Omental fat pad (tissue), 3 donors: ENCODE measurements at regions not wholly inside any gene's neighbourhood (a gene's known extent, or its start where the extent isn't known, plus 50 kb on each side); places are given as distances from the start of the nearest gene placed in this dataset.
"Not testable (repeated sequence)": the region's sequence is repeated elsewhere in the genome, so short reads cannot be mapped to it uniquely, and the experiment has no call there.

Experiments
- ATAC-seq: fragments of 150-250 bp; one replicate; pipeline ENCODE4 v1.9.1; 2016; ENCODE audit warnings: mild to moderate bottlenecking, moderate library complexity; ENCODE audit not compliant: low FRiP score
- DNase-seq: peaks from one replicate; pipeline ENCODE4 v3.0.0-alpha.2; 2019; ENCODE audit warnings: low spot score
- CTCF ChIP-seq, 3 donors: fragments of 450-650 bp; IDR thresholded peaks; one replicate each; pipeline ENCODE4 v1.5.1; 2016 to 2017; ENCODE audit warnings: antibody characterized with exemption in 3 of 3, mild to moderate bottlenecking in 3 of 3, moderate library complexity in 2 of 3

- no peak for ATAC-seq
- DNase-seq, result no peak
- TF ChIP-seq CTCF (IDR thresholded peaks at IDR 0.05), result no peak
Measured at GRCh38 chr3:5579946-5580345, 392.4 kb downstream of the EDEM1 start.

DNA sequence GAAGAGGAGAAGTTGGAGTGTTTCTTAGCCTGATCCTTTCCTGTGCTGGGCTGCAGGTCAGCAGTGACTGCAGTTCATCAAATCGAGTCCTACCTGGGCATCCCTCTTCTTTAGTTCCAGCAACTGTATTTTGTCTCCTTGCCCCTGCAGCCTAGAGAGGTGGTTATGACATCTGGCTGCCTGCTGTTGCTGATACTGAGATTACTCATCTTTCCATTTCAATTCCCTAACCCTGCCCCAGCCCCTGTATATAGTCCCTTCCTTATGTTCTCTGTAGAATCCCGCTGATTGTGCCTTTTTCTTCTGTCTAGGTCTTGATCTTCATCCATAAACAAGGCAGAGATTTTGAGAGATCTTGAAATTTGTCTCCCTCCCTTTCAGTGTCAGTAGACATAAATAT lies 393.3 kb downstream of the EDEM1 start:
- DNase-seq, result no peak
- no peak for ATAC-seq
- no peak for TF ChIP-seq CTCF (IDR thresholded peaks at IDR 0.05)

DNA sequence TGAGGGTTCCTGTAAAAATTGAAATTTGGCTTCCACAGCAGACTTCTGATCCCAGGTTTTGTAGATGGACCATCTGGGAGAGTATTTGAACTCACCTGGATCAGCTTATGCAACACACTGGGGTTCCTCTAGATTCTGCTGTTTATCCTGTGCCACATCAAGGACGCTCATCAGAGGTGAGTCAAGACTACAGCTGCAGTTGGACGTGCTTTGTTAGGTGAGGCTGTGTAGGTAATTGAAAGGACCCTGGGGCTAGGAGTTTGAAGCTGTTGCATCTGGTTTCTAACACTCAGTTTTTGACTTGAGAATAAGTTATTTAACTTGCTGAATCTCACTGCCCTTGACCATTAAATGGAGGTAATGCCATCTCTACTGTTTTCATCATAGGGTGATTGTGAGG lies 394.2 kb downstream of the EDEM1 start:
- DNase-seq (no peak), ATAC-seq (no peak)
- no peak for TF ChIP-seq CTCF (IDR thresholded peaks at IDR 0.05)

GRCh38 chr3:5583920-5584319 lies 396.4 kb downstream of the EDEM1 start:
- DNase-seq, result no peak
- no peak for ATAC-seq
- TF ChIP-seq CTCF (IDR thresholded peaks at IDR 0.05), result no peak

- no peak for ATAC-seq
- no peak for TF ChIP-seq CTCF (IDR thresholded peaks at IDR 0.05)
- no peak for DNase-seq
Measured at GRCh38 chr3:5585085-5585484, 397.6 kb downstream of the EDEM1 start.

DNA sequence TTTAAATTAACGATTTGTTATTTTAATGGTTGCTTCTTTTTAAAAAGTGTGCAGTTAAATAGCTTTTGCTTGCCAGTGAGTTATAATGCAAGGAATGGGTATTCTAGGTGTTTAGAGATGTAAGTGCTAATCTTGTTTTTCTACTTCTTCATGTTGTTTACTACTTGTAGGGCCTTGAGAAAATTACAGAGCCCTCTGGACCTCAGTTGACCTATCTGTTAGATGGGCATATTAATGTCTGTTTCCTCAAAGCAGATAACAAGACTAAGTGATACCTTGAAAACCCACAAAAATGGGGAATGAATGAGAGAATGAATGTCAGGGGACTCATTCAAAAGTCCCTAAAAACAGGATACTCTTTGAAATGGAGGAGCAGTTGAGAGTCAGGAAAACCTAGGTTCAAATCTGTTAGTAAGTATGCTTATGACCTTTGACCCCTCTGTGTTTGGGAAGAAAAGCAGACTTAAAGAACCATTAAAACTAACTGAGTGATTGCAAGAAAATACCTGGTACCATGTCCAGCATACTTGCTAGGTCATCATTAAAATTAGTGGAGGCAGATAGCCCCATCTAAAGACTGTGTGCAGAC lies 419.5 kb downstream of the EDEM1 start:
- TF ChIP-seq CTCF (IDR thresholded peaks at IDR 0.05), result no peak
- DNase-seq, result no peak
- ATAC-seq, result no peak

- TF ChIP-seq CTCF (IDR thresholded peaks at IDR 0.05), result no peak
- ATAC-seq (no peak), DNase-seq (no peak)
Measured at GRCh38 chr3:5607581-5607980, 420.1 kb downstream of the EDEM1 start.

GRCh38 chr3:5608971-5609370 lies 421.5 kb downstream of the EDEM1 start:
- ATAC-seq, DNase-seq: not testable (repeated sequence)
